ENCODE measurements at regions not wholly inside any gene's neighbourhood (a gene's known extent, or its start where the extent isn't known, plus 50 kb on each side); places are given as distances from the start of the nearest gene placed in this dataset.

- TF ChIP-seq TAF1 (IDR thresholded peaks at IDR 0.05; ENCODE audit: low read depth, low read length) = no peak
- TF ChIP-seq POLR2A (IDR thresholded peaks at IDR 0.05; ENCODE audit: low read depth, low read length) = no peak
- TF ChIP-seq POLR2AphosphoS5 (IDR thresholded peaks at IDR 0.05; ENCODE audit: low read depth, low read length) = no peak
- TF ChIP-seq SPI1 (IDR thresholded peaks at IDR 0.05; ENCODE audit: low read depth, low read length) = no peak
- TF ChIP-seq POU2F2 (IDR thresholded peaks at IDR 0.05; ENCODE audit: low read depth, low read length) = no peak
- no peak for TF ChIP-seq PAX5 (IDR thresholded peaks at IDR 0.05; ENCODE audit: insufficient read depth, low read length, severe bottlenecking)
Observed at GRCh38 chr12:87597114-87597513, 432.1 kb downstream of the C12orf50 start.

Data from GM12891 (cell line).